ENCODE measurements at regions not wholly inside any gene's neighbourhood (a gene's known extent, or its start where the extent isn't known, plus 50 kb on each side); places are given as distances from the start of the nearest gene placed in this dataset.

- TF ChIP-seq CTCF (IDR thresholded peaks at IDR 0.05) (no peak), EZH2 (IDR thresholded peaks at IDR 0.05) (no peak), EZH2phosphoT487 (IDR thresholded peaks at IDR 0.05) (no peak)
Measured at GRCh38 chr3:152922554-152922953, 87.6 kb downstream of the P2RY1 start.
